Endodermal cell (in vitro differentiated cells): ENCODE measurements at regions not wholly inside any gene's neighbourhood (a gene's known extent, or its start where the extent isn't known, plus 50 kb on each side); places are given as distances from the start of the nearest gene placed in this dataset.

Source experiments
- DNase-seq: peaks from one replicate; pipeline ENCODE4 v3.0.0-alpha.2; 2017
- H3K27ac ChIP-seq: 2 replicates; pipeline ENCODE4 v1.5.1; 2013; ENCODE audit warnings: mild to moderate bottlenecking, low read depth, low read length, moderate library complexity
- H3K27me3 ChIP-seq: 2 replicates; pipeline ENCODE4 v1.6.1; 2013; ENCODE audit warnings: mild to moderate bottlenecking, low read length, moderate library complexity; ENCODE audit not compliant: insufficient read depth, control insufficient read depth, poor library complexity, severe bottlenecking
- H3K36me3 ChIP-seq: 2 replicates; pipeline ENCODE4 v1.7.0; 2013; ENCODE audit warnings: mild to moderate bottlenecking, low read length, moderate library complexity; ENCODE audit not compliant: control insufficient read depth, insufficient read depth
- H3K4me1 ChIP-seq: one replicate; pipeline ENCODE4 v1.7.0; 2013; ENCODE audit warnings: low read length; ENCODE audit not compliant: control insufficient read depth, insufficient read depth
- H3K4me3 ChIP-seq: 2 replicates; pipeline ENCODE4 v1.5.1; 2013; ENCODE audit warnings: mild to moderate bottlenecking, low read length, moderate library complexity
- H3K9ac ChIP-seq: 2 replicates; pipeline ENCODE4 v1.6.1; 2013; ENCODE audit warnings: mild to moderate bottlenecking, low read length, moderate library complexity; ENCODE audit not compliant: poor library complexity, severe bottlenecking; ENCODE audit errors: extremely low read depth
- H3K9me3 ChIP-seq: 2 replicates; pipeline ENCODE4 v1.6.1; 2013; ENCODE audit warnings: mild to moderate bottlenecking, low read length, moderate library complexity; ENCODE audit not compliant: control insufficient read depth
- H3K27ac Mint-ChIP-seq: 2 replicates; pipeline ENCODE4 v1.8.0; 2020; ENCODE audit warnings: mixed read lengths
- H3K27me3 Mint-ChIP-seq: 2 replicates; pipeline ENCODE4 v1.8.0; 2021; ENCODE audit warnings: mild to moderate bottlenecking, mixed read lengths; ENCODE audit not compliant: insufficient read depth
- H3K36me3 Mint-ChIP-seq: 2 replicates; pipeline ENCODE4 v1.8.0; 2020; ENCODE audit warnings: low read depth, mixed read lengths
- H3K4me1 Mint-ChIP-seq: 2 replicates; pipeline ENCODE4 v1.8.0; 2020; ENCODE audit warnings: mixed read lengths
- H3K4me3 Mint-ChIP-seq: 2 replicates; pipeline ENCODE4 v1.8.0; 2020; ENCODE audit warnings: mild to moderate bottlenecking, moderate library complexity, mixed read lengths
- H3K9me3 Mint-ChIP-seq: 2 replicates; pipeline ENCODE4 v1.8.0; 2020; ENCODE audit warnings: mild to moderate bottlenecking, mixed read lengths
- WGBS, 2 experiments: methylation state at CpG; one replicate each; pipeline versions ENCODE4 v1.1.5 to v1.1.7; 2013; ENCODE audit warnings: missing lambda C conversion rate in 2 of 2, mixed read lengths in 1 of 2; ENCODE audit not compliant: insufficient coverage in 1 of 2, insufficient read length in 1 of 2; 5-methylcytosine and 5-hydroxymethylcytosine counted together
- TF ChIP-seq, protein P1 (sequence below): fragments of 200-600 bp; sonication (generic); conservative IDR thresholded peaks from 2 replicates; pipeline ENCODE4 v1.5.0; 2021; ENCODE audit warnings: antibody characterized with exemption, mild to moderate bottlenecking

DNA sequence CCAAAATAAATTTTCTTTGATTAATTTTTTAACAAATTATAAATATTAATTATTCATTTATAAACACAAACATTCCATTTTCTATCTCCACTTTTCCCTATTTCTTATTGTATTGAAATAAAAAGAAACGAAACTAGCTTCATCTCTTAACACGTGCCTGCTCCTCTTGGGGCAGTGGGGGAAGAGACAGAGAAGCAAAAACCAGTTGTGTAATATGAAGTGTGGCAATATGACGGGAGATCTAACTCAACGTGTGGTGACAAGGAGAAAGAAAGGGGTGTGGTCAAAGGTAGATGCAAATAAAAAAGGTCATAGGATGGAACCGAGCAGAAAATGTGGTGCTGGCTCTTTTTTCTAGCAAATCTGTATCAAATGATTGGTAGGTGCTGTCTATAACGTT, 106.9 kb upstream of the SLC8A1 start:
- H3K36me3 ChIP-seq, result no peaks in the 10 kb centered on the region
- WGBS, 2 experiments, result 94 to 95% methylated on average over 5 to 6 of the region's 6 CpGs
- Mint-ChIP-seq H3K27ac (no peak overlapping the region), H3K36me3 (no peaks in the 10 kb centered on the region), H3K9me3 (no peaks in the 10 kb centered on the region), H3K4me3 (no peak overlapping the region), H3K27me3 (no peaks in the 10 kb centered on the region), H3K4me1 (peaks cover 13% of the 10 kb centered on the region)
- H3K27ac ChIP-seq, result no peak overlapping the region
- H3K4me1 ChIP-seq, result no peaks in the 10 kb centered on the region
- no peaks in the 10 kb centered on the region for H3K9me3 ChIP-seq
- DNase-seq, result no peak
- H3K27me3 ChIP-seq, result no peaks in the 10 kb centered on the region
- TF ChIP-seq, protein P1, sequence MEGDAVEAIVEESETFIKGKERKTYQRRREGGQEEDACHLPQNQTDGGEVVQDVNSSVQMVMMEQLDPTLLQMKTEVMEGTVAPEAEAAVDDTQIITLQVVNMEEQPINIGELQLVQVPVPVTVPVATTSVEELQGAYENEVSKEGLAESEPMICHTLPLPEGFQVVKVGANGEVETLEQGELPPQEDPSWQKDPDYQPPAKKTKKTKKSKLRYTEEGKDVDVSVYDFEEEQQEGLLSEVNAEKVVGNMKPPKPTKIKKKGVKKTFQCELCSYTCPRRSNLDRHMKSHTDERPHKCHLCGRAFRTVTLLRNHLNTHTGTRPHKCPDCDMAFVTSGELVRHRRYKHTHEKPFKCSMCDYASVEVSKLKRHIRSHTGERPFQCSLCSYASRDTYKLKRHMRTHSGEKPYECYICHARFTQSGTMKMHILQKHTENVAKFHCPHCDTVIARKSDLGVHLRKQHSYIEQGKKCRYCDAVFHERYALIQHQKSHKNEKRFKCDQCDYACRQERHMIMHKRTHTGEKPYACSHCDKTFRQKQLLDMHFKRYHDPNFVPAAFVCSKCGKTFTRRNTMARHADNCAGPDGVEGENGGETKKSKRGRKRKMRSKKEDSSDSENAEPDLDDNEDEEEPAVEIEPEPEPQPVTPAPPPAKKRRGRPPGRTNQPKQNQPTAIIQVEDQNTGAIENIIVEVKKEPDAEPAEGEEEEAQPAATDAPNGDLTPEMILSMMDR, result no peak
- no peak overlapping the region for H3K4me3 ChIP-seq
- no peak overlapping the region for H3K9ac ChIP-seq

DNA sequence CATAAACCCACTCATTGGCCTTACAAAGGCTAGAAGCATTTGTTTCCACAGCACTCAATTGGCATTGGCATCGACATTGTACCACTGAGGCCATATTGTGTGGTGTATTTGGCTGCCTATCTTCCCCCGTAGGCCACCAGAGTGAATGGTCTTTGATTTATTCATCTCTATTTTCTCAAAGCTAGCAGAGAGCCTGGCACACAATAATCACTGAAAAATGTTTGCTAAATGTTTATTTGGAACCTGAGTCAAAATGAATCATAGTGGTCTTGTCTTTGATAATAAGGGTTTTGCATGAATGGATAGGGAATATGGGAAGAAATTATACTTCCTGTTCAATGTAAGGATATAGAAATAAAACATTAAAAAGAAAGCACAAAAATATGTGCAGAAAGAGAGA, 107.3 kb upstream of the SLC8A1 start:
- H3K4me1 Mint-ChIP-seq, result peaks cover 13% of the 10 kb centered on the region
- Histone ChIP-seq H3K4me1 (no peaks in the 10 kb centered on the region), H3K9ac (no peak overlapping the region), H3K27me3 (no peaks in the 10 kb centered on the region), H3K36me3 (no peaks in the 10 kb centered on the region), H3K27ac (no peak overlapping the region), H3K4me3 (no peak overlapping the region), H3K9me3 (no peaks in the 10 kb centered on the region)
- DNase-seq, result no peak
- H3K9me3 Mint-ChIP-seq, result no peaks in the 10 kb centered on the region
- WGBS, 2 experiments, result 92 to 100% methylated on average over 1 to 2 of the region's 2 CpGs
- no peak overlapping the region for H3K27ac Mint-ChIP-seq
- H3K4me3 Mint-ChIP-seq, result no peak overlapping the region
- TF ChIP-seq, protein P1, result no peak
- H3K36me3 Mint-ChIP-seq, result no peaks in the 10 kb centered on the region
- H3K27me3 Mint-ChIP-seq, result no peaks in the 10 kb centered on the region

DNA sequence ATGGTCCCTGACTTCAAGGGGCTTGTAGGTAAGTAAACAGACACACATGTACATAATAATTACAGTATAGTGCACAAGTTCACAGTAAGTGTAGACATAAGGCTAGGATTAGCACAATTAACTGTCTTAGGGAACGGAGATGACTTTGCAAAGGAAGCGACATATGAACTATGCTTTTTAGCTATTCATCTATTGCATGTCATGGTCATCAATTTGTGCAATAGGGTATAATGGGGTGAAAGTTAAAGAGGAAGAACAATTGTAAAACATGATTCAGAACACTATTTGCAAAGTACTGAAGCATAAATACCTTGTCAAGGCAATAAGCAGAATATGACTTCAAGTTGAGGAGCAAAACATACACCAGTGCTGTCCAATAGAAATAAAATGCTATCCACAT, 112.3 kb upstream of the SLC8A1 start:
- Mint-ChIP-seq H3K4me1 (no peaks in the 10 kb centered on the region), H3K9me3 (no peaks in the 10 kb centered on the region), H3K27me3 (no peaks in the 10 kb centered on the region), H3K4me3 (no peak overlapping the region), H3K36me3 (no peaks in the 10 kb centered on the region), H3K27ac (no peak overlapping the region)
- TF ChIP-seq, protein P1, result no peak
- Histone ChIP-seq H3K36me3 (no peaks in the 10 kb centered on the region), H3K27me3 (no peaks in the 10 kb centered on the region), H3K9me3 (no peaks in the 10 kb centered on the region), H3K4me1 (no peaks in the 10 kb centered on the region), H3K27ac (no peak overlapping the region), H3K9ac (no peak overlapping the region), H3K4me3 (no peak overlapping the region)
- WGBS, 2 experiments, result 48 to 50% methylated on average over 2 of the region's 2 CpGs
- DNase-seq, result no peak
